DND-41 (cell line): ENCODE measurements at regions not wholly inside any gene's neighbourhood (a gene's known extent, or its start where the extent isn't known, plus 50 kb on each side); places are given as distances from the start of the nearest gene placed in this dataset.

Experiments used
- EZH2 ChIP-seq: IDR thresholded peaks from 3 replicates; pipeline ENCODE4 v1.6.1; 2012; ENCODE audit warnings: borderline replicate concordance, low read depth, mild to moderate bottlenecking, moderate library complexity, low read length, inconsistent platforms; ENCODE audit not compliant: severe bottlenecking
- TF ChIP-seq, protein P1 (sequence below): IDR thresholded peaks from 2 replicates; pipeline ENCODE4 v1.5.1; 2012; ENCODE audit warnings: borderline replicate concordance, low read length, moderate library complexity, mild to moderate bottlenecking; ENCODE audit not compliant: poor library complexity, severe bottlenecking; ENCODE audit errors: extremely low read depth

DNA sequence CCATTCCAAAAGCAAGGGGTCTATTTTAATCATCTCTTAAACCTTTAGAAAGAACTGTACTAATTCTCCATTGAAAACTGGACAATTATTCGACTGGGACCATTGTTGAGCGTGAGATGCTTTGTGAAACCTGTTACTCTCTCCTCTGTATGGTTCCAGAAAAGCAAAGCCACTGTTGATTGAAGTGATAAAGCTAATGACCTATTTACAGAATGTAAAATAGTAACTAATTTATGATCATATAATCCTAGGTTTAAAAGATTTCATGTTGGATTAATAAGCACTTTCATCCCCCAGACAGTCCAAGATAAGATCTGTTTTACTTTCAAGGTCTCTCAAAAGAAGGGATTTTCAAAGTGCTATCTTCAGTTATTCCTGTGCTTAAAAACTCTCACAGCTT is 614.5 kb downstream of the TMA16 start:
- TF ChIP-seq, protein P1, sequence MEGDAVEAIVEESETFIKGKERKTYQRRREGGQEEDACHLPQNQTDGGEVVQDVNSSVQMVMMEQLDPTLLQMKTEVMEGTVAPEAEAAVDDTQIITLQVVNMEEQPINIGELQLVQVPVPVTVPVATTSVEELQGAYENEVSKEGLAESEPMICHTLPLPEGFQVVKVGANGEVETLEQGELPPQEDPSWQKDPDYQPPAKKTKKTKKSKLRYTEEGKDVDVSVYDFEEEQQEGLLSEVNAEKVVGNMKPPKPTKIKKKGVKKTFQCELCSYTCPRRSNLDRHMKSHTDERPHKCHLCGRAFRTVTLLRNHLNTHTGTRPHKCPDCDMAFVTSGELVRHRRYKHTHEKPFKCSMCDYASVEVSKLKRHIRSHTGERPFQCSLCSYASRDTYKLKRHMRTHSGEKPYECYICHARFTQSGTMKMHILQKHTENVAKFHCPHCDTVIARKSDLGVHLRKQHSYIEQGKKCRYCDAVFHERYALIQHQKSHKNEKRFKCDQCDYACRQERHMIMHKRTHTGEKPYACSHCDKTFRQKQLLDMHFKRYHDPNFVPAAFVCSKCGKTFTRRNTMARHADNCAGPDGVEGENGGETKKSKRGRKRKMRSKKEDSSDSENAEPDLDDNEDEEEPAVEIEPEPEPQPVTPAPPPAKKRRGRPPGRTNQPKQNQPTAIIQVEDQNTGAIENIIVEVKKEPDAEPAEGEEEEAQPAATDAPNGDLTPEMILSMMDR, result no peak
- TF ChIP-seq EZH2, result no peak
